ENCODE measurements at regions not wholly inside any gene's neighbourhood (a gene's known extent, or its start where the extent isn't known, plus 50 kb on each side); places are given as distances from the start of the nearest gene placed in this dataset.

DNA sequence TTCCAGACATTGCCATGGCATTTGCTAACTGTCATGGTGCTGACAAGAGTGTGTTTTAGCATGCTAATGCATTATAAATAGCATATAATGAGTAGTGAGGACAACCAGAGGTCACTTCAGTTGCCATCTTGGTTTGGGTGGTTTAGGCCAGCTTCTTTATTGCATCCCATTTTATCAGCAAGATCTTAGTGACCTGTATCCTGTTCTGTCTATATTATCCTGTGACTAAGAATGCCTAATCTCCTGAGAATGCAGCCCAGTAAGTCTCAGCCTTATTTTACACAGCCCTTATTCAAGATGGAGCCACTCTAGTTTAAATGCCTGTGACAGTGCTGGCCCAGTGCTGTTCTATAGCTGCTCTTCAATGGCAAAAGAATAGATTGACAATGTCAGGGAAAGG lies 781.0 kb upstream of the ADGRB3 start:
- H3K79me2 ChIP-seq: no peaks in the 10 kb centered on the region
- no peak for DNase-seq (ENCODE audit: low spot score)
- H3K27me3 ChIP-seq: no peaks in the 10 kb centered on the region
- H3K27ac ChIP-seq: no peak overlapping the region
- H3K9me3 ChIP-seq (ENCODE audit: low read depth): no peaks in the 10 kb centered on the region
- no peak overlapping the region for H3K4me2 ChIP-seq
- TF ChIP-seq, protein P1, sequence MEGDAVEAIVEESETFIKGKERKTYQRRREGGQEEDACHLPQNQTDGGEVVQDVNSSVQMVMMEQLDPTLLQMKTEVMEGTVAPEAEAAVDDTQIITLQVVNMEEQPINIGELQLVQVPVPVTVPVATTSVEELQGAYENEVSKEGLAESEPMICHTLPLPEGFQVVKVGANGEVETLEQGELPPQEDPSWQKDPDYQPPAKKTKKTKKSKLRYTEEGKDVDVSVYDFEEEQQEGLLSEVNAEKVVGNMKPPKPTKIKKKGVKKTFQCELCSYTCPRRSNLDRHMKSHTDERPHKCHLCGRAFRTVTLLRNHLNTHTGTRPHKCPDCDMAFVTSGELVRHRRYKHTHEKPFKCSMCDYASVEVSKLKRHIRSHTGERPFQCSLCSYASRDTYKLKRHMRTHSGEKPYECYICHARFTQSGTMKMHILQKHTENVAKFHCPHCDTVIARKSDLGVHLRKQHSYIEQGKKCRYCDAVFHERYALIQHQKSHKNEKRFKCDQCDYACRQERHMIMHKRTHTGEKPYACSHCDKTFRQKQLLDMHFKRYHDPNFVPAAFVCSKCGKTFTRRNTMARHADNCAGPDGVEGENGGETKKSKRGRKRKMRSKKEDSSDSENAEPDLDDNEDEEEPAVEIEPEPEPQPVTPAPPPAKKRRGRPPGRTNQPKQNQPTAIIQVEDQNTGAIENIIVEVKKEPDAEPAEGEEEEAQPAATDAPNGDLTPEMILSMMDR (IDR thresholded peaks at IDR 0.05; ENCODE audit: poor library complexity): no peak
- no peak for TF ChIP-seq EZH2phosphoT487 (IDR thresholded peaks at IDR 0.05; ENCODE audit: low read depth, severe bottlenecking, unreplicated experiment)
- no peak for TF ChIP-seq EZH2 (IDR thresholded peaks at IDR 0.05; ENCODE audit: borderline replicate concordance)
- H3K9me2 ChIP-seq (replicated peaks; ENCODE audit: insufficient read depth): no peaks in the 10 kb centered on the region
- no peak overlapping the region for H2AFZ ChIP-seq
- H4K20me1 ChIP-seq (ENCODE audit: insufficient read depth, poor library complexity, severe bottlenecking): no peaks in the 10 kb centered on the region
- no peaks in the 10 kb centered on the region for H3K4me1 ChIP-seq (ENCODE audit: insufficient read depth)
- H3K4me3 ChIP-seq: no peak overlapping the region
- no peaks in the 10 kb centered on the region for H3K36me3 ChIP-seq (replicated peaks; ENCODE audit: insufficient read depth, low read depth)

DNA sequence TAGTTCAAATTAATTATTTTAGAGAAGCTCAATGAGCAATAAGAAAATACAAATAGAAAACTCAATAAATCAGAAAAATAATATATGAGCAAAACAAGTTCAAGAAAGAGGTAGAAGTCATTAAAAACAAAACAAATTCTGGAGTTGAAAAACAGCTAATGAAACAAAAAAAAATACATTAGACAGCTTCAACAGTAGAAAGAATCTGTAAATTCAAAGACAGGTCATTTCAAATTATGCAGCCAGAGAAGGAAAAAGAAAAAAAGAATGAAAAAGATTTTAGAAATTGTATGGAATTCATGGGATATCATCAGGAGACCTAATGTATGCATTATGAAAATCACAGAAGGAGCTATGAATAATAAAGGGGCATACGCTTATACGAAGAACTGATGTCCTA lies 795.3 kb upstream of the ADGRB3 start:
- Histone ChIP-seq H3K4me2 (no peak overlapping the region), H3K27ac (no peak overlapping the region), H3K27me3 (no peaks in the 10 kb centered on the region), H3K79me2 (no peaks in the 10 kb centered on the region), H2AFZ (no peak overlapping the region), H3K36me3 (replicated peaks; ENCODE audit: insufficient read depth, low read depth) (no peaks in the 10 kb centered on the region), H3K4me1 (ENCODE audit: insufficient read depth) (no peaks in the 10 kb centered on the region), H3K9me3 (ENCODE audit: low read depth) (no peaks in the 10 kb centered on the region), H3K9me2 (replicated peaks; ENCODE audit: insufficient read depth) (no peaks in the 10 kb centered on the region), H3K4me3 (no peak overlapping the region), H4K20me1 (ENCODE audit: insufficient read depth, poor library complexity, severe bottlenecking) (no peaks in the 10 kb centered on the region)
- no peak for DNase-seq (ENCODE audit: low spot score)
- TF ChIP-seq EZH2 (IDR thresholded peaks at IDR 0.05; ENCODE audit: borderline replicate concordance) (no peak), EZH2phosphoT487 (IDR thresholded peaks at IDR 0.05; ENCODE audit: low read depth, severe bottlenecking, unreplicated experiment) (no peak)
- TF ChIP-seq, protein P1 (IDR thresholded peaks at IDR 0.05; ENCODE audit: poor library complexity): no peak
- 95% methylated on average over 2 of the region's 2 CpGs for WGBS (ENCODE audit: low lambda C conversion rate, missing lambda C conversion rate)

DNA sequence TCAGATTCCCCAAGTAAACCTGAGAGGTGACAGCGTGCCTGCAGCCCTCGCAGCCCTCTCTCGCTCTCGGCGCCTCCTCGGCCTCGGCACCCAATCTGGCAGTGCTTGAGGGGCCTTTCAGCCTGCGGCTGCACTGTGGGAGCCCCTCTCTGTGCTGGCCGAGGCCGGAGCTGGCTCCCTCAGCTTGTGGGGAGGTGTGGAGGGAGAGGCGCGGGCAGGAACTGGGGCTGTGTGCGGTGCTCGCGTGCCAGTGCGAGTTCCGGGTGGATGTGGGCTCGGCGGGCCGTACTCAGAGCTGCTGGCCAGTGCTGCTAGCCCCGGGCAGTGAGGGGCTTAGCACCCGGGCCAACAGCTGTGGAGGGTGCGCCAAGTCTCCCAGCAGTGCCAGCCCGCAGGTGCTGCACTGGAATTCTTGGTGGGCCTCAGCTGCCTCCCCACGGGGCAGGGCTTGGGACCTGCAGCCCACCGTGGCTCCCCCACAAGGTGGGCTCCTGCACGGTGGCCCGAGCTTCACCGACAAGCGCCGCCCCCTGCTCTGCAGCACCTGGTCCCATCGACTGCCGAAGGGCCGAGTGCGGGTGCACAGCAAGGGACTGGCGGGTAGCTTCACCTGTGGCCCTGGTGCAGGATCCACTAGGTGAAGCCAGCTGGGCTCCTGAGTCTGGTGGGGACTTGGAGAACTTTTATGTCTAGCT lies 809.7 kb upstream of the ADGRB3 start:
- H3K4me3 ChIP-seq: no peak overlapping the region
- DNase-seq (ENCODE audit: low spot score): no peak
- H3K27ac ChIP-seq: no peak overlapping the region
- no peaks in the 10 kb centered on the region for H3K27me3 ChIP-seq
- 95% methylated on average over 29 of the region's 36 CpGs for WGBS (ENCODE audit: low lambda C conversion rate, missing lambda C conversion rate)
- no peaks in the 10 kb centered on the region for H3K4me1 ChIP-seq (ENCODE audit: insufficient read depth)
- no peaks in the 10 kb centered on the region for H3K79me2 ChIP-seq
- TF ChIP-seq, protein P1 (IDR thresholded peaks at IDR 0.05; ENCODE audit: poor library complexity): no peak
- TF ChIP-seq EZH2phosphoT487 (IDR thresholded peaks at IDR 0.05; ENCODE audit: low read depth, severe bottlenecking, unreplicated experiment) (no peak), EZH2 (IDR thresholded peaks at IDR 0.05; ENCODE audit: borderline replicate concordance) (no peak)
- H3K4me2 ChIP-seq: no peak overlapping the region
- H3K9me3 ChIP-seq (ENCODE audit: low read depth): no peaks in the 10 kb centered on the region
- H2AFZ ChIP-seq: no peak overlapping the region
- H4K20me1 ChIP-seq (ENCODE audit: insufficient read depth, poor library complexity, severe bottlenecking): no peaks in the 10 kb centered on the region
- H3K9me2 ChIP-seq (replicated peaks; ENCODE audit: insufficient read depth): no peaks in the 10 kb centered on the region
- no peaks in the 10 kb centered on the region for H3K36me3 ChIP-seq (replicated peaks; ENCODE audit: insufficient read depth, low read depth)

Data from hepatocyte (in vitro differentiated cells).